Vagina (tissue), 2 donors: ENCODE measurements at regions not wholly inside any gene's neighbourhood (a gene's known extent, or its start where the extent isn't known, plus 50 kb on each side); places are given as distances from the start of the nearest gene placed in this dataset.

Experiments
- DNase-seq, 2 donors: peaks; one replicate each; pipeline ENCODE4 v3.0.0-alpha.2; 2017; ENCODE audit errors: extremely low spot score in 2 of 2
- H3K27ac ChIP-seq: fragments of 200-600 bp; sonication (generic); one replicate; pipeline ENCODE4 v1.5.1; 2019
- H3K27me3 ChIP-seq: fragments of 200-600 bp; sonication (generic); one replicate; pipeline ENCODE4 v1.5.1; 2019
- H3K36me3 ChIP-seq, 2 donors: fragments of 200-600 bp; sonication (generic); one replicate each; pipeline ENCODE4 v1.5.1; 2017 to 2019
- H3K4me1 ChIP-seq: fragments of 200-600 bp; sonication (generic); one replicate; pipeline ENCODE4 v1.5.1; 2019
- H3K4me3 ChIP-seq, 2 donors: fragments of 200-600 bp; sonication (generic); 1 replicate in 1 of 2; 2 replicates in 1 of 2; pipeline ENCODE4 v1.5.1; 2016 to 2019
- H3K9me3 ChIP-seq: fragments of 200-600 bp; sonication (generic); one replicate; pipeline ENCODE4 v1.5.1; 2019
- CTCF ChIP-seq, 3 experiments: fragments of 450-650 bp in 2 of 3; fragments of 200-600 bp in 1 of 3; sonication (generic) in 1 of 3; IDR thresholded peaks; one replicate each; pipeline ENCODE4 v1.5.1; 2017 to 2019; ENCODE audit warnings: antibody characterized with exemption in 3 of 3, mild to moderate bottlenecking in 2 of 3, moderate library complexity in 2 of 3
- POLR2A ChIP-seq, 2 donors: fragments of 450-650 bp; IDR thresholded peaks; one replicate each; pipeline ENCODE4 v1.6.1; 2017; ENCODE audit warnings: antibody characterized with exemption in 2 of 2, mild to moderate bottlenecking in 2 of 2, moderate library complexity in 2 of 2
- POLR2AphosphoS5 ChIP-seq, 2 donors: sonication (generic); formaldehyde crosslinking; IDR thresholded peaks; one replicate each; pipeline ENCODE4 v1.9.0; 2017; ENCODE audit warnings: antibody characterized with exemption in 2 of 2, mild to moderate bottlenecking in 2 of 2, low read depth in 1 of 2; ENCODE audit not compliant: insufficient read depth in 1 of 2
- intact Hi-C: fragments of 100-400 bp; cut with DNase I; formaldehyde crosslinking; loops from one replicate; pipeline ENCODE4 v1.15.1; 2023

GRCh38 chr12:125606312-125606711 is 541.1 kb downstream of the AACS start:
- intact Hi-C loops = no loop called here
- DNase-seq = no peak
- no peak for TF ChIP-seq CTCF (IDR thresholded peaks at IDR 0.05)
- TF ChIP-seq POLR2A (IDR thresholded peaks at IDR 0.05) = no peak

GRCh38 chr12:125610292-125610691 is 545.1 kb downstream of the AACS start:
- no peaks in the 10 kb centered on the region for H3K4me1 ChIP-seq
- no peaks in the 10 kb centered on the region for H3K9me3 ChIP-seq
- H3K4me3 ChIP-seq = no peak overlapping the region
- intact Hi-C loops = no loop called here
- no peaks in the 10 kb centered on the region for H3K36me3 ChIP-seq
- no peak for TF ChIP-seq POLR2AphosphoS5 (IDR thresholded peaks at IDR 0.05; ENCODE audit: insufficient read depth in 1 of 2, low read depth in 1 of 2)
- TF ChIP-seq POLR2A (IDR thresholded peaks at IDR 0.05) = no peak
- no peak for TF ChIP-seq CTCF (IDR thresholded peaks at IDR 0.05)
- no peak for DNase-seq
- H3K27me3 ChIP-seq = no peaks in the 10 kb centered on the region
- H3K27ac ChIP-seq = no peak overlapping the region

More at GRCh38 chr12:125606312-125606711, 541.1 kb downstream of the AACS start:
- H3K36me3 ChIP-seq = no peaks in the 10 kb centered on the region
- H3K27ac ChIP-seq = no peak overlapping the region
- no peaks in the 10 kb centered on the region for H3K9me3 ChIP-seq
- H3K27me3 ChIP-seq = no peaks in the 10 kb centered on the region
- no peak overlapping the region for H3K4me3 ChIP-seq
- H3K4me1 ChIP-seq = no peaks in the 10 kb centered on the region

- Histone ChIP-seq H3K36me3 (no peaks in the 10 kb centered on the region), H3K9me3 (no peaks in the 10 kb centered on the region)
These were observed 545.7 kb downstream of the AACS start for GRCh38 chr12:125610971-125611370.

GRCh38 chr12:125614058-125614457 is 548.8 kb downstream of the AACS start:
- H3K36me3 ChIP-seq = no peaks in the 10 kb centered on the region
- DNase-seq = no peak
- H3K4me3 ChIP-seq = no peak overlapping the region
- no peak for TF ChIP-seq POLR2A (IDR thresholded peaks at IDR 0.05)
- TF ChIP-seq CTCF (IDR thresholded peaks at IDR 0.05) = no peak
- no peaks in the 10 kb centered on the region for H3K9me3 ChIP-seq
- H3K27ac ChIP-seq = no peak overlapping the region
- no peaks in the 10 kb centered on the region for H3K27me3 ChIP-seq
- no peaks in the 10 kb centered on the region for H3K4me1 ChIP-seq
- intact Hi-C loops = no loop called here

More at GRCh38 chr12:125610971-125611370, 545.7 kb downstream of the AACS start:
- H3K27me3 ChIP-seq = no peaks in the 10 kb centered on the region
- no peak overlapping the region for H3K4me3 ChIP-seq
- H3K4me1 ChIP-seq = no peaks in the 10 kb centered on the region
- H3K27ac ChIP-seq = no peak overlapping the region
- intact Hi-C loops = no loop called here
- TF ChIP-seq CTCF (IDR thresholded peaks at IDR 0.05) (no peak), POLR2A (IDR thresholded peaks at IDR 0.05) (no peak), POLR2AphosphoS5 (IDR thresholded peaks at IDR 0.05; ENCODE audit: insufficient read depth in 1 of 2, low read depth in 1 of 2) (no peak)
- no peak for DNase-seq

- intact Hi-C loops = no loop called here
These were observed 554.5 kb downstream of the AACS start for GRCh38 chr12:125619723-125620122.

More at GRCh38 chr12:125619723-125620122, 554.5 kb downstream of the AACS start:
- Histone ChIP-seq H3K4me3 (no peak overlapping the region), H3K4me1 (no peaks in the 10 kb centered on the region), H3K9me3 (no peaks in the 10 kb centered on the region), H3K36me3 (no peaks in the 10 kb centered on the region), H3K27me3 (no peaks in the 10 kb centered on the region), H3K27ac (no peak overlapping the region)
- DNase-seq = no peak
- TF ChIP-seq CTCF (IDR thresholded peaks at IDR 0.05) (no peak), POLR2A (IDR thresholded peaks at IDR 0.05) (no peak), POLR2AphosphoS5 (IDR thresholded peaks at IDR 0.05; ENCODE audit: insufficient read depth in 1 of 2, low read depth in 1 of 2) (no peak)
